Sigmoid colon (tissue), 4 donors: ENCODE measurements at regions not wholly inside any gene's neighbourhood (a gene's known extent, or its start where the extent isn't known, plus 50 kb on each side); places are given as distances from the start of the nearest gene placed in this dataset.

Experiments used
- EP300 ChIP-seq, 4 donors: sonication (generic); formaldehyde crosslinking; IDR thresholded peaks; one replicate each; pipeline ENCODE4 v1.6.1; 2017; ENCODE audit warnings: antibody characterized with exemption in 4 of 4
- POLR2A ChIP-seq, 2 donors: fragments of 450-650 bp; IDR thresholded peaks; one replicate each; pipeline ENCODE4 v1.6.1; 2016; ENCODE audit warnings: antibody characterized with exemption in 2 of 2, mild to moderate bottlenecking in 2 of 2, moderate library complexity in 2 of 2
- POLR2AphosphoS5 ChIP-seq, 4 donors: sonication (generic); formaldehyde crosslinking; IDR thresholded peaks; one replicate each; pipeline ENCODE4 v1.6.1; 2017; ENCODE audit warnings: antibody characterized with exemption in 4 of 4
- TF ChIP-seq, protein P1 (sequence below), 4 experiments: fragments of 450-650 bp in 3 of 4; fragments of 200-600 bp in 1 of 4; IDR thresholded peaks; one replicate each; pipeline ENCODE4 v1.5.1; 2016 to 2019; ENCODE audit warnings: antibody characterized with exemption in 4 of 4, mild to moderate bottlenecking in 3 of 4, moderate library complexity in 2 of 4

- TF ChIP-seq, protein P1, sequence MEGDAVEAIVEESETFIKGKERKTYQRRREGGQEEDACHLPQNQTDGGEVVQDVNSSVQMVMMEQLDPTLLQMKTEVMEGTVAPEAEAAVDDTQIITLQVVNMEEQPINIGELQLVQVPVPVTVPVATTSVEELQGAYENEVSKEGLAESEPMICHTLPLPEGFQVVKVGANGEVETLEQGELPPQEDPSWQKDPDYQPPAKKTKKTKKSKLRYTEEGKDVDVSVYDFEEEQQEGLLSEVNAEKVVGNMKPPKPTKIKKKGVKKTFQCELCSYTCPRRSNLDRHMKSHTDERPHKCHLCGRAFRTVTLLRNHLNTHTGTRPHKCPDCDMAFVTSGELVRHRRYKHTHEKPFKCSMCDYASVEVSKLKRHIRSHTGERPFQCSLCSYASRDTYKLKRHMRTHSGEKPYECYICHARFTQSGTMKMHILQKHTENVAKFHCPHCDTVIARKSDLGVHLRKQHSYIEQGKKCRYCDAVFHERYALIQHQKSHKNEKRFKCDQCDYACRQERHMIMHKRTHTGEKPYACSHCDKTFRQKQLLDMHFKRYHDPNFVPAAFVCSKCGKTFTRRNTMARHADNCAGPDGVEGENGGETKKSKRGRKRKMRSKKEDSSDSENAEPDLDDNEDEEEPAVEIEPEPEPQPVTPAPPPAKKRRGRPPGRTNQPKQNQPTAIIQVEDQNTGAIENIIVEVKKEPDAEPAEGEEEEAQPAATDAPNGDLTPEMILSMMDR (IDR thresholded peaks at IDR 0.05) = no peak
- no peak for TF ChIP-seq POLR2A (IDR thresholded peaks at IDR 0.05)
- no peak for TF ChIP-seq POLR2AphosphoS5 (IDR thresholded peaks at IDR 0.05)
- no peak for TF ChIP-seq EP300 (IDR thresholded peaks at IDR 0.05)
Measured at GRCh38 chr15:77827860-77828259, 195.1 kb upstream of the LINGO1 start.
